H1 (cell line): ENCODE measurements at regions not wholly inside any gene's neighbourhood (a gene's known extent, or its start where the extent isn't known, plus 50 kb on each side); places are given as distances from the start of the nearest gene placed in this dataset.
A peak's percentile ranks its signal among the peaks of the same experiment; 100 is the strongest.
"Not testable (repeated sequence)": the region's sequence is repeated elsewhere in the genome, so short reads cannot be mapped to it uniquely, and the experiment has no call there.

Experiments
- CTCF ChIA-PET: fragments of 300-600 bp; sonication (Branson Sonifier 250); formaldehyde crosslinking; loops from one replicate; lab custom pipeline; 2021; ENCODE audit not compliant: partially characterized antibody; lab: Charles Lee
- POLR2A ChIA-PET: fragments of 300-600 bp; sonication (Branson Sonifier 250); formaldehyde crosslinking; loops from one replicate; lab custom pipeline; 2021; ENCODE audit warnings: inconsistent platforms; ENCODE audit not compliant: partially characterized antibody; lab: Charles Lee
- DNase-seq, 2 experiments: peaks; one replicate each; pipeline versions ENCODE4 v3.0.0 to v3.0.0-alpha.2; 2010 to 2022; ENCODE audit warnings: low spot score in 2 of 2, low read depth in 1 of 2, mixed read lengths in 1 of 2
- FAIRE-seq: peaks from 2 replicates; lab custom pipeline; 2011; peaks lifted over from hg19 to GRCh38; lab: Jason Lieb, UNC
- H2AFZ ChIP-seq: 2 replicates; pipeline ENCODE4 v1.8.1; 2012; ENCODE audit warnings: low read length, inconsistent platforms
- H2AK5ac ChIP-seq: 2 replicates; pipeline ENCODE4 v1.6.1; 2013; ENCODE audit warnings: low read depth, low read length
- H2BK120ac ChIP-seq: replicated peaks from 2 replicates; pipeline ENCODE3; 2013; ENCODE audit warnings: low read depth, low read length, inconsistent platforms
- H2BK12ac ChIP-seq: 2 replicates; pipeline ENCODE4 v1.6.1; 2013; ENCODE audit warnings: low read depth, low read length
- H2BK15ac ChIP-seq: 2 replicates; pipeline ENCODE4 v1.6.1; 2013; ENCODE audit warnings: low read length
- H2BK20ac ChIP-seq: 2 replicates; pipeline ENCODE4 v1.6.1; 2013; ENCODE audit warnings: low read length
- H2BK5ac ChIP-seq: 2 replicates; pipeline ENCODE4 v1.6.1; 2013; ENCODE audit warnings: low read depth, low read length
- H3K14ac ChIP-seq: 2 replicates; pipeline ENCODE4 v1.6.1; 2013; ENCODE audit warnings: inconsistent platforms; ENCODE audit not compliant: insufficient read length
- H3K18ac ChIP-seq: 2 replicates; pipeline ENCODE4 v1.6.1; 2013; ENCODE audit warnings: low read length; ENCODE audit errors: extremely low read depth
- H3K23ac ChIP-seq: 2 replicates; pipeline ENCODE4 v1.6.1; 2013; ENCODE audit warnings: inconsistent platforms; ENCODE audit not compliant: insufficient read length
- H3K23me2 ChIP-seq: 2 replicates; pipeline ENCODE4 v1.6.1; 2013; ENCODE audit warnings: low read depth, low read length
- H3K27ac ChIP-seq: 2 replicates; pipeline ENCODE4 v1.6.1; 2011; ENCODE audit warnings: low read depth, low read length, inconsistent platforms
- H3K27me3 ChIP-seq, 4 experiments: replicated peaks in 1 of 4; 1 replicate in 1 of 4; 2 replicates in 3 of 4; pipeline versions ENCODE4 v1.6.1 to v1.8.1; 2011 to 2013; ENCODE audit warnings: low read length in 3 of 4, mild to moderate bottlenecking in 3 of 4, inconsistent platforms in 2 of 4, mixed read lengths in 2 of 4, moderate library complexity in 1 of 4; ENCODE audit not compliant: control insufficient read depth in 3 of 4, insufficient read depth in 3 of 4; ENCODE audit errors: extremely low read depth in 1 of 4
- H3K36me3 ChIP-seq, 4 experiments: 2 replicates each; pipeline versions ENCODE4 v1.6.1 to v1.8.1; 2011 to 2013; ENCODE audit warnings: mild to moderate bottlenecking in 4 of 4, low read length in 3 of 4, moderate library complexity in 2 of 4, control low read depth in 1 of 4, inconsistent platforms in 1 of 4; ENCODE audit not compliant: insufficient read depth in 4 of 4, control insufficient read depth in 2 of 4
- H3K4ac ChIP-seq: replicated peaks from 2 replicates; pipeline ENCODE3; 2013; ENCODE audit warnings: low read length, low read depth, mixed read lengths, inconsistent platforms; ENCODE audit not compliant: insufficient read length
- H3K4me1 ChIP-seq, 4 experiments: replicated peaks in 1 of 4; 1 replicate in 1 of 4; 2 replicates in 3 of 4; pipeline versions ENCODE4 v1.6.1 to v1.8.1; 2011 to 2013; ENCODE audit warnings: low read length in 3 of 4, inconsistent platforms in 2 of 4, mixed read lengths in 1 of 4; ENCODE audit not compliant: insufficient read depth in 4 of 4, control insufficient read depth in 3 of 4
- H3K4me2 ChIP-seq, 2 experiments: 2 replicates each; pipeline versions ENCODE4 v1.6.1 to v1.8.1; 2011 to 2013; ENCODE audit warnings: low read depth in 2 of 2, low read length in 2 of 2, control low read depth in 1 of 2, inconsistent platforms in 1 of 2, mild to moderate bottlenecking in 1 of 2; ENCODE audit not compliant: insufficient read depth in 1 of 2
- H3K4me3 ChIP-seq, 4 experiments: fragments of 200-600, 300-600 bp in 1 of 4; sonication (generic), shearing (Covaris generic), sonication (Bioruptor Twin) in 1 of 4; 2 replicates each; pipeline versions ENCODE4 v1.5.1 to v1.8.1; 2011 to 2016; ENCODE audit warnings: low read length in 4 of 4, low read depth in 3 of 4, control low read depth in 2 of 4, inconsistent platforms in 2 of 4, mild to moderate bottlenecking in 2 of 4, mixed read lengths in 1 of 4, moderate library complexity in 1 of 4; ENCODE audit not compliant: insufficient read depth in 2 of 4; ENCODE audit errors: extremely low read depth in 1 of 4
- H3K56ac ChIP-seq: replicated peaks from 2 replicates; pipeline ENCODE3; 2013; ENCODE audit warnings: low read depth, mild to moderate bottlenecking, mixed read lengths, low read length, inconsistent platforms; ENCODE audit not compliant: insufficient read length
- H3K79me1 ChIP-seq: 2 replicates; pipeline ENCODE4 v1.6.1; 2013; ENCODE audit warnings: low read depth, low read length, control low read depth
- H3K79me2 ChIP-seq, 2 experiments: 2 replicates each; pipeline versions ENCODE4 v1.6.1 to v1.8.1; 2012 to 2013; ENCODE audit warnings: low read length in 2 of 2, mild to moderate bottlenecking in 2 of 2, inconsistent platforms in 1 of 2; ENCODE audit not compliant: insufficient read depth in 2 of 2, control insufficient read depth in 1 of 2
- H3K9ac ChIP-seq, 4 experiments: replicated peaks in 1 of 4; 1 replicate in 1 of 4; 2 replicates in 3 of 4; pipeline versions ENCODE4 v1.6.1 to v1.8.1; 2011 to 2013; ENCODE audit warnings: low read depth in 3 of 4, low read length in 3 of 4, control low read depth in 2 of 4, mild to moderate bottlenecking in 2 of 4, moderate library complexity in 2 of 4, inconsistent platforms in 1 of 4; ENCODE audit errors: extremely low read depth in 1 of 4
- H3K9me3 ChIP-seq, 2 experiments: 2 replicates each; pipeline versions ENCODE4 v1.6.1 to v1.8.1; 2012 to 2013; ENCODE audit warnings: mild to moderate bottlenecking in 2 of 2, moderate library complexity in 2 of 2, control low read depth in 1 of 2, inconsistent platforms in 1 of 2, low read depth in 1 of 2, low read length in 1 of 2, mixed read lengths in 1 of 2; ENCODE audit not compliant: insufficient read depth in 2 of 2
- H4K20me1 ChIP-seq, 2 experiments: replicated peaks in 1 of 2; 2 replicates each; pipeline versions ENCODE3 to v1.8.1; 2011 to 2013; ENCODE audit warnings: inconsistent platforms in 2 of 2, low read length in 2 of 2, mild to moderate bottlenecking in 1 of 2; ENCODE audit not compliant: insufficient read depth in 2 of 2, control insufficient read depth in 1 of 2
- H4K5ac ChIP-seq: 2 replicates; pipeline ENCODE4 v1.6.1; 2013; ENCODE audit warnings: low read length, low read depth, mixed read lengths, inconsistent platforms; ENCODE audit not compliant: insufficient read length
- H4K8ac ChIP-seq: 2 replicates; pipeline ENCODE4 v1.8.0; 2013; ENCODE audit warnings: mild to moderate bottlenecking, moderate library complexity, low read length, inconsistent platforms; ENCODE audit not compliant: insufficient read depth; ENCODE audit errors: extremely low read depth
- H4K91ac ChIP-seq: replicated peaks from 2 replicates; pipeline ENCODE3; 2013; ENCODE audit warnings: low read length, mixed read lengths, inconsistent platforms; ENCODE audit not compliant: insufficient read length
- CTCF ChIP-seq, 3 experiments: IDR thresholded peaks; 1 replicate in 2 of 3; 2 replicates in 1 of 3; pipeline versions ENCODE4 v1.5.1 to v1.6.1; 2011; ENCODE audit warnings: low read length in 3 of 3, mild to moderate bottlenecking in 3 of 3, inconsistent platforms in 2 of 3, low read depth in 1 of 3, moderate library complexity in 1 of 3; ENCODE audit not compliant: insufficient read depth in 1 of 3; ENCODE audit errors: control extremely low read depth in 1 of 3
- WGBS, 2 experiments: shearing (Covaris generic) in 1 of 2; methylation state at CpG; one replicate each; pipeline versions ENCODE4 v1.1.6 to v1.1.7; 2013 to 2015; ENCODE audit warnings: low lambda C conversion rate in 2 of 2, mixed read lengths in 2 of 2, inconsistent platforms in 1 of 2, low coverage in 1 of 2, missing lambda C conversion rate in 1 of 2; ENCODE audit not compliant: insufficient replicate concordance in 2 of 2, insufficient coverage in 1 of 2, insufficient read length in 1 of 2; ENCODE audit errors: extremely low coverage in 1 of 2, missing lambda C conversion rate in 1 of 2; 5-methylcytosine and 5-hydroxymethylcytosine counted together

GRCh38 chr10:87301466-87302115 is 56.0 kb upstream of the NUTM2D start:
- H3K27me3 ChIP-seq, H2BK15ac ChIP-seq, H3K23me2 ChIP-seq, H4K8ac ChIP-seq, H3K79me2 ChIP-seq, H4K20me1 ChIP-seq, POLR2A ChIA-PET, H3K4me2 ChIP-seq, H3K27ac ChIP-seq, H3K18ac ChIP-seq, H3K9me3 ChIP-seq, H2BK5ac ChIP-seq, H3K23ac ChIP-seq, H3K4me3 ChIP-seq, H4K91ac ChIP-seq, H4K5ac ChIP-seq, H3K79me1 ChIP-seq, H3K56ac ChIP-seq, H3K4me1 ChIP-seq, H2BK12ac ChIP-seq, CTCF ChIA-PET, H2BK120ac ChIP-seq, H2AFZ ChIP-seq, H2BK20ac ChIP-seq, H3K4ac ChIP-seq, H3K14ac ChIP-seq, H2AK5ac ChIP-seq, FAIRE-seq, H3K36me3 ChIP-seq, H3K9ac ChIP-seq: not testable (repeated sequence)
- peak in 1 of 3 experiments; percentile 7; a peak in 1 of 4 replicates for TF ChIP-seq CTCF (IDR thresholded peaks at IDR 0.05; ENCODE audit: control extremely low read depth in 1 of 3, insufficient read depth in 1 of 3, low read depth in 1 of 3, low read length in 3 of 3)
- 24% methylated on average over 14 of the region's 16 CpGs; no CpG with 5 or more reads in 1 of the 2 experiments for WGBS, 2 experiments
- DNase-seq, result peak in 1 of 2 experiments; percentile 67
